GM23338 (cell line): ENCODE measurements at regions not wholly inside any gene's neighbourhood (a gene's known extent, or its start where the extent isn't known, plus 50 kb on each side); places are given as distances from the start of the nearest gene placed in this dataset.
A peak's percentile ranks its signal among the peaks of the same experiment; 100 is the strongest.

Source experiments
- CREB1 ChIP-seq: fragments of 250-450 bp; sonication (Bioruptor Pico); IDR thresholded peaks from 2 replicates; pipeline ENCODE4 v1.5.0; 2020; ENCODE audit warnings: low read depth, mild to moderate bottlenecking, moderate library complexity
- CTCF ChIP-seq, 2 experiments: fragments of 200-600 bp in 1 of 2; sonication (generic) in 1 of 2; conservative IDR thresholded peaks; 2 replicates each; pipeline versions ENCODE4 v1.5.1 to v1.6.1; 2016 to 2017; ENCODE audit warnings: antibody characterized with exemption in 2 of 2, low read depth in 2 of 2, mild to moderate bottlenecking in 2 of 2, moderate library complexity in 1 of 2
- EZH2 ChIP-seq: fragments of 200-600 bp; sonication (generic); IDR thresholded peaks from one replicate; pipeline ENCODE4 v1.8.0; 2017; ENCODE audit warnings: antibody characterized with exemption, mild to moderate bottlenecking, low read depth; ENCODE audit not compliant: unreplicated experiment
- EZH2phosphoT487 ChIP-seq: fragments of 200-600 bp; sonication (generic); IDR thresholded peaks from one replicate; pipeline ENCODE4 v1.8.1; 2018; ENCODE audit warnings: antibody characterized with exemption; ENCODE audit not compliant: unreplicated experiment
- NANOG ChIP-seq: IDR thresholded peaks from 2 replicates; pipeline ENCODE4 v1.6.1; 2016; ENCODE audit warnings: antibody characterized with exemption, borderline replicate concordance
- POLR2AphosphoS5 ChIP-seq: IDR thresholded peaks from 2 replicates; pipeline ENCODE4 v1.6.1; 2016; ENCODE audit warnings: antibody characterized with exemption, low read depth
- REST ChIP-seq: IDR thresholded peaks from one replicate; pipeline ENCODE4 v1.6.1; 2018; ENCODE audit warnings: antibody characterized with exemption; ENCODE audit not compliant: unreplicated experiment
- ZNF331 ChIP-seq: fragments of 250-450 bp; sonication (Bioruptor Pico); IDR thresholded peaks from 2 replicates; pipeline ENCODE4 v1.5.0; 2020; ENCODE audit warnings: low read depth, mild to moderate bottlenecking, moderate library complexity
- TF ChIP-seq, protein P1 (sequence below): IDR thresholded peaks from 2 replicates; pipeline ENCODE4 v1.6.1; 2016; ENCODE audit warnings: antibody characterized with exemption

DNA sequence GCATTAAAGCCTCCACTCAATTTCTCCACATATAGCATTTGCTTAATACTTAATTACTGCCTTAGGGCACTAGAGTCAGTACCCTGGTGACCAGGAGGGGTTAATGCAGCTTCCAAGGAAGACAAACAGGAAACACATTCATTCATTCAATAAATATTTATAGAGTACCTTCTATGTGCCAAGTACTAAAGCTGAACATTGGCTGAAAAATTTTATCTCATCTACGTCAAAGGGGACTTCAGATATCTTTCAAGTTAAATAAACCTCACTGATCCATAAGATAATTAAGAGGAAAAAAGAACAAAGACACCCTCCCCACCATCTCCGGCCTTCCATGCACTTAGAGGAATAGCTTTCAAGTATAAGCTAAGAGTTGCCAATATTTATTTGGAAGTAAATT is 156.9 kb upstream of the PRICKLE2 start:
- peak in 1 of 2 experiments; percentile 15; a peak in 1 of 4 replicates for TF ChIP-seq CTCF (conservative IDR thresholded peaks at IDR 0.05; ENCODE audit: low read depth in 2 of 2)
- TF ChIP-seq POLR2AphosphoS5, result no peak
- TF ChIP-seq EZH2, result no peak
- no peak for TF ChIP-seq REST
- no peak for TF ChIP-seq EZH2phosphoT487
- TF ChIP-seq ZNF331 (CRISPR knock-in tag), result no peak
- no peak for TF ChIP-seq CREB1 (CRISPR knock-in tag)
- TF ChIP-seq, protein P1, sequence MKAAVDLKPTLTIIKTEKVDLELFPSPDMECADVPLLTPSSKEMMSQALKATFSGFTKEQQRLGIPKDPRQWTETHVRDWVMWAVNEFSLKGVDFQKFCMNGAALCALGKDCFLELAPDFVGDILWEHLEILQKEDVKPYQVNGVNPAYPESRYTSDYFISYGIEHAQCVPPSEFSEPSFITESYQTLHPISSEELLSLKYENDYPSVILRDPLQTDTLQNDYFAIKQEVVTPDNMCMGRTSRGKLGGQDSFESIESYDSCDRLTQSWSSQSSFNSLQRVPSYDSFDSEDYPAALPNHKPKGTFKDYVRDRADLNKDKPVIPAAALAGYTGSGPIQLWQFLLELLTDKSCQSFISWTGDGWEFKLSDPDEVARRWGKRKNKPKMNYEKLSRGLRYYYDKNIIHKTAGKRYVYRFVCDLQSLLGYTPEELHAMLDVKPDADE, result no peak
- no peak for TF ChIP-seq NANOG
